ENCODE measurements at regions not wholly inside any gene's neighbourhood (a gene's known extent, or its start where the extent isn't known, plus 50 kb on each side); places are given as distances from the start of the nearest gene placed in this dataset.

DNA sequence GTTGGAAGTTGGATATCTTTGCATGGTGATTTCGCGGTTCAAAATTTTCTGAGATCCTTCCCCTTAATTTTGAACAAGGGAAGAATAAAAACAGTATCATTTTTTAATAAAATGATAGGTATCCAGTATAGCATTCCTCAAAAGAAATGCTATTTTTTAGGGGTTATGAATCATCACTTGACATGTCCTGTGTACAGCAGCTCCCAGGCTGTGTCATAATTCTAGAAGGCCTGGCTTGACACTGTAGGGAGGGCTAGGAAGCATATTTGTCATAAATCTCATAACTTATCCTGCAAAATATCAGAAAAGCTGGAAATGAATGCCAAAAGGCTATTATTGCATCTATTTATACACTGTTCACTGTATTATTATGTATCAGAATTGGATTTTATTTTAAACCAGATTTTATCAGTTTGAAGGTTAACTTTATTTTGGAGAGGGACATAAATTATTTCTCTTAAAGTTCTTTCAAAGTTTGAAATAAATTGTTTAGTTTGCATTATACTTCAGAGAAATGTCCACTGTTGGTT, 539.1 kb upstream of the ROBO2 start:
- 0% methylated on average over 2 of the region's 2 CpGs for WGBS (ENCODE audit: insufficient coverage, low coverage, missing lambda C conversion rate)
- ATAC-seq, result no peak
- Histone ChIP-seq H3K9ac (ENCODE audit: insufficient read depth in 1 of 2, low read depth in 2 of 2, low read length in 2 of 2) (no peak overlapping the region), H4K20me1 (replicated peaks; ENCODE audit: control insufficient read depth, insufficient read depth, low read length) (no peaks in the 10 kb centered on the region), H3K4me3 (no peak overlapping the region), H3K9me1 (ENCODE audit: control insufficient read depth, insufficient read depth, low read length) (no peaks in the 10 kb centered on the region), H3K27ac (ENCODE audit: extremely low read depth, low read depth, low read length) (no peak overlapping the region), H2AFZ (ENCODE audit: low read depth, low read length) (no peak overlapping the region), H3K36me3 (ENCODE audit: control insufficient read depth, insufficient read depth, low read length) (no peaks in the 10 kb centered on the region), H3K79me2 (ENCODE audit: control insufficient read depth, insufficient read depth, low read length) (no peaks in the 10 kb centered on the region), H3K9me3 (replicated peaks; ENCODE audit: control insufficient read depth, insufficient read depth, low read depth, low read length) (no peaks in the 10 kb centered on the region), H3K27me3 (ENCODE audit: control insufficient read depth in 2 of 2, insufficient read depth in 2 of 2, low read length in 2 of 2) (no peaks in the 10 kb centered on the region), H3K4me1 (replicated peaks in 1 of 2; ENCODE audit: control insufficient read depth in 2 of 2, insufficient read depth in 2 of 2, low read length in 2 of 2) (no peaks in the 10 kb centered on the region), H3K4me2 (ENCODE audit: insufficient read depth, low read length) (no peak overlapping the region)
- no peak for DNase-seq (ENCODE audit: extremely low read depth in 1 of 4, low spot score in 3 of 4)
- POLR2A ChIA-PET, result no interaction called here
- in situ Hi-C loops (cut with MboI), result no loop called here
- CTCF ChIA-PET (ENCODE audit: low intra/inter-chr PET ratio), result no interaction called here
- intact Hi-C loops (cut with micrococcal nuclease), result no loop called here
- no peak for FAIRE-seq
- BruUV-seq (replicated peaks), result no TSS peak
- no peak for TF ChIP-seq SMARCA5 (IDR thresholded peaks at IDR 0.05)
- TF ChIP-seq, protein P1, sequence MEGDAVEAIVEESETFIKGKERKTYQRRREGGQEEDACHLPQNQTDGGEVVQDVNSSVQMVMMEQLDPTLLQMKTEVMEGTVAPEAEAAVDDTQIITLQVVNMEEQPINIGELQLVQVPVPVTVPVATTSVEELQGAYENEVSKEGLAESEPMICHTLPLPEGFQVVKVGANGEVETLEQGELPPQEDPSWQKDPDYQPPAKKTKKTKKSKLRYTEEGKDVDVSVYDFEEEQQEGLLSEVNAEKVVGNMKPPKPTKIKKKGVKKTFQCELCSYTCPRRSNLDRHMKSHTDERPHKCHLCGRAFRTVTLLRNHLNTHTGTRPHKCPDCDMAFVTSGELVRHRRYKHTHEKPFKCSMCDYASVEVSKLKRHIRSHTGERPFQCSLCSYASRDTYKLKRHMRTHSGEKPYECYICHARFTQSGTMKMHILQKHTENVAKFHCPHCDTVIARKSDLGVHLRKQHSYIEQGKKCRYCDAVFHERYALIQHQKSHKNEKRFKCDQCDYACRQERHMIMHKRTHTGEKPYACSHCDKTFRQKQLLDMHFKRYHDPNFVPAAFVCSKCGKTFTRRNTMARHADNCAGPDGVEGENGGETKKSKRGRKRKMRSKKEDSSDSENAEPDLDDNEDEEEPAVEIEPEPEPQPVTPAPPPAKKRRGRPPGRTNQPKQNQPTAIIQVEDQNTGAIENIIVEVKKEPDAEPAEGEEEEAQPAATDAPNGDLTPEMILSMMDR (IDR thresholded peaks at IDR 0.05 in 2 of 3, conservative IDR thresholded peaks at IDR 0.05 in 1 of 3; ENCODE audit: insufficient read depth in 2 of 3, low read depth in 1 of 3, low read length in 3 of 3), result no peak
- TF ChIP-seq POLR3G (IDR thresholded peaks at IDR 0.05; ENCODE audit: extremely low read depth, insufficient read length, insufficient replicate concordance), result no peak
- TF ChIP-seq XRCC4 (IDR thresholded peaks at IDR 0.05; ENCODE audit: extremely low read depth, insufficient read depth, insufficient read length), result no peak
- TF ChIP-seq EGR1 (conservative IDR thresholded peaks at IDR 0.05), result no peak
- TF ChIP-seq, protein P2, sequence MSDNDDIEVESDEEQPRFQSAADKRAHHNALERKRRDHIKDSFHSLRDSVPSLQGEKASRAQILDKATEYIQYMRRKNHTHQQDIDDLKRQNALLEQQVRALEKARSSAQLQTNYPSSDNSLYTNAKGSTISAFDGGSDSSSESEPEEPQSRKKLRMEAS (CRISPR knock-in tag; IDR thresholded peaks at IDR 0.05), result no peak
- TF ChIP-seq CHCHD3 (CRISPR knock-in tag; IDR thresholded peaks at IDR 0.05), result no peak
- TF ChIP-seq, protein P3, sequence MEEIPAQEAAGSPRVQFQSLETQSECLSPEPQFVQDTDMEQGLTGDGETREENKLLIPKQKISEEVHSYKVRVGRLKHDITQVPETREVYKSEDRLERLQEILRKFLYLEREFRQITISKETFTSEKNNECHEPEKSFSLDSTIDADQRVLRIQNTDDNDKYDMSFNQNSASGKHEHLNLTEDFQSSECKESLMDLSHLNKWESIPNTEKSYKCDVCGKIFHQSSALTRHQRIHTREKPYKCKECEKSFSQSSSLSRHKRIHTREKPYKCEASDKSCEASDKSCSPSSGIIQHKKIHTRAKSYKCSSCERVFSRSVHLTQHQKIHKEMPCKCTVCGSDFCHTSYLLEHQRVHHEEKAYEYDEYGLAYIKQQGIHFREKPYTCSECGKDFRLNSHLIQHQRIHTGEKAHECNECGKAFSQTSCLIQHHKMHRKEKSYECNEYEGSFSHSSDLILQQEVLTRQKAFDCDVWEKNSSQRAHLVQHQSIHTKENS (CRISPR knock-in tag; IDR thresholded peaks at IDR 0.05), result no peak
- TF ChIP-seq, protein P4, sequence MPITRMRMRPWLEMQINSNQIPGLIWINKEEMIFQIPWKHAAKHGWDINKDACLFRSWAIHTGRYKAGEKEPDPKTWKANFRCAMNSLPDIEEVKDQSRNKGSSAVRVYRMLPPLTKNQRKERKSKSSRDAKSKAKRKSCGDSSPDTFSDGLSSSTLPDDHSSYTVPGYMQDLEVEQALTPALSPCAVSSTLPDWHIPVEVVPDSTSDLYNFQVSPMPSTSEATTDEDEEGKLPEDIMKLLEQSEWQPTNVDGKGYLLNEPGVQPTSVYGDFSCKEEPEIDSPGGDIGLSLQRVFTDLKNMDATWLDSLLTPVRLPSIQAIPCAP (CRISPR knock-in tag; IDR thresholded peaks at IDR 0.05; ENCODE audit: borderline replicate concordance), result no peak
- TF ChIP-seq, protein P5, sequence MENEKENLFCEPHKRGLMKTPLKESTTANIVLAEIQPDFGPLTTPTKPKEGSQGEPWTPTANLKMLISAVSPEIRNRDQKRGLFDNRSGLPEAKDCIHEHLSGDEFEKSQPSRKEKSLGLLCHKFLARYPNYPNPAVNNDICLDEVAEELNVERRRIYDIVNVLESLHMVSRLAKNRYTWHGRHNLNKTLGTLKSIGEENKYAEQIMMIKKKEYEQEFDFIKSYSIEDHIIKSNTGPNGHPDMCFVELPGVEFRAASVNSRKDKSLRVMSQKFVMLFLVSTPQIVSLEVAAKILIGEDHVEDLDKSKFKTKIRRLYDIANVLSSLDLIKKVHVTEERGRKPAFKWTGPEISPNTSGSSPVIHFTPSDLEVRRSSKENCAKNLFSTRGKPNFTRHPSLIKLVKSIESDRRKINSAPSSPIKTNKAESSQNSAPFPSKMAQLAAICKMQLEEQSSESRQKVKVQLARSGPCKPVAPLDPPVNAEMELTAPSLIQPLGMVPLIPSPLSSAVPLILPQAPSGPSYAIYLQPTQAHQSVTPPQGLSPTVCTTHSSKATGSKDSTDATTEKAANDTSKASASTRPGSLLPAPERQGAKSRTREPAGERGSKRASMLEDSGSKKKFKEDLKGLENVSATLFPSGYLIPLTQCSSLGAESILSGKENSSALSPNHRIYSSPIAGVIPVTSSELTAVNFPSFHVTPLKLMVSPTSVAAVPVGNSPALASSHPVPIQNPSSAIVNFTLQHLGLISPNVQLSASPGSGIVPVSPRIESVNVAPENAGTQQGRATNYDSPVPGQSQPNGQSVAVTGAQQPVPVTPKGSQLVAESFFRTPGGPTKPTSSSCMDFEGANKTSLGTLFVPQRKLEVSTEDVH (IDR thresholded peaks at IDR 0.05; ENCODE audit: low read depth, partially characterized antibody), result no peak
- TF ChIP-seq TSC22D4 (tag; IDR thresholded peaks at IDR 0.05), result no peak
- no peak for TF ChIP-seq BRF1 (IDR thresholded peaks at IDR 0.05; ENCODE audit: borderline replicate concordance, extremely low read depth, insufficient read length)
- TF ChIP-seq PTRF (tag; IDR thresholded peaks at IDR 0.05), result no peak

Data from K562 (cell line).